Testis (tissue), 2 donors: ENCODE measurements at regions not wholly inside any gene's neighbourhood (a gene's known extent, or its start where the extent isn't known, plus 50 kb on each side); places are given as distances from the start of the nearest gene placed in this dataset.

Source experiments
- DNase-seq: peaks from one replicate; pipeline ENCODE4 v3.0.0-alpha.2; 2019
- H3K27ac ChIP-seq, 2 donors: fragments of 200-600 bp; sonication (generic); one replicate each; pipeline ENCODE4 v1.5.1; 2019
- H3K27me3 ChIP-seq: fragments of 200-600 bp; sonication (generic); one replicate; pipeline ENCODE4 v1.5.1; 2019
- H3K36me3 ChIP-seq: fragments of 200-600 bp; sonication (generic); one replicate; pipeline ENCODE4 v1.5.1; 2017; ENCODE audit warnings: low read depth; ENCODE audit errors: missing control alignments
- H3K4me1 ChIP-seq: fragments of 200-600 bp; sonication (generic); one replicate; pipeline ENCODE4 v1.5.1; 2019
- H3K4me3 ChIP-seq, 2 donors: fragments of 200-600 bp; sonication (generic); one replicate each; pipeline ENCODE4 v1.5.1; 2017 to 2019
- H3K9me3 ChIP-seq: fragments of 200-600 bp; sonication (generic); one replicate; pipeline ENCODE4 v1.5.1; 2017
- POLR2A ChIP-seq: fragments of 450-650 bp; IDR thresholded peaks from one replicate; pipeline ENCODE4 v1.6.1; 2017; ENCODE audit warnings: antibody characterized with exemption, mild to moderate bottlenecking, moderate library complexity
- WGBS, 2 donors: methylation state at CpG; one replicate each; pipeline ENCODE4 v1.1.5; 2018; 5-methylcytosine and 5-hydroxymethylcytosine counted together
- intact Hi-C: fragments of 100-400 bp; cut with DNase I; formaldehyde crosslinking; loops from one replicate; pipeline ENCODE4 v1.15.1; 2023; ENCODE audit warnings: low total_unique reads
- TF ChIP-seq, protein P1 (sequence below), 3 experiments: fragments of 450-650 bp in 2 of 3; fragments of 200-600 bp in 1 of 3; sonication (generic) in 1 of 3; IDR thresholded peaks; one replicate each; pipeline ENCODE4 v1.5.1; 2016 to 2019; ENCODE audit warnings: antibody characterized with exemption in 3 of 3, mild to moderate bottlenecking in 2 of 3, moderate library complexity in 1 of 3

DNA sequence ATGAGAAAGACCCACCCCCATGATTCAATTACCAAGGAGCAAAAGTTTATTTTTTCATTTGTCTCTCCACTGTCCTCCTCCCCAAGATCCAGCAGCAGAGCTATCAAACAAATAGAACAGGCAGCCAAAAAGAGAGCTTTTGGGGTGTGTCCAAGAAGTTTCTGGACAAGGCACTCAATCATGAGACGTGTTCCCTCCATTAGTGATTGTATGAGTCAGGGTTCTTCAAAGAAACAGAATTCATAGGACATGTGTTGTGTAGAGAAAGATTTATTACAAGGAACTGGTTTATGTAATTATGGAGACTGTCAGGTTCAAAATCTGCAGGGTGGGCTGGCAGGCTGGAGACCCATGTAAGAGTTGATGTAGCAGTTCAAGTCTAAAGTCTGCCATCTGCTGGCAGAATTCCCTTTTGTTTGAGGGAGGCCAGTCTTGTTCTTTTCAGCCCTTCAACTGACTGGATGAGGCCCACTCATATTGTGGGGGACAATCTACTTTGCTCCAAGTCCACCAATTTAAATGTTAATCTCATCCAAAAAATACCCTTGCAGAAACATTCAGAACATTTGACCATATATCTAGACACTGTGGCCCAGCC is 248.1 kb upstream of the OPRM1 start:
- DNase-seq: peak; percentile 50
- Histone ChIP-seq H3K27ac (no peak overlapping the region), H3K27me3 (no peaks in the 10 kb centered on the region), H3K9me3 (no peaks in the 10 kb centered on the region), H3K4me3 (no peak overlapping the region), H3K36me3 (no peaks in the 10 kb centered on the region), H3K4me1 (no peaks in the 10 kb centered on the region)
- intact Hi-C loops: no loop called here
- WGBS, 2 donors: 61 to 74% methylated on average over 1 of the region's 1 CpG
- TF ChIP-seq, protein P1, sequence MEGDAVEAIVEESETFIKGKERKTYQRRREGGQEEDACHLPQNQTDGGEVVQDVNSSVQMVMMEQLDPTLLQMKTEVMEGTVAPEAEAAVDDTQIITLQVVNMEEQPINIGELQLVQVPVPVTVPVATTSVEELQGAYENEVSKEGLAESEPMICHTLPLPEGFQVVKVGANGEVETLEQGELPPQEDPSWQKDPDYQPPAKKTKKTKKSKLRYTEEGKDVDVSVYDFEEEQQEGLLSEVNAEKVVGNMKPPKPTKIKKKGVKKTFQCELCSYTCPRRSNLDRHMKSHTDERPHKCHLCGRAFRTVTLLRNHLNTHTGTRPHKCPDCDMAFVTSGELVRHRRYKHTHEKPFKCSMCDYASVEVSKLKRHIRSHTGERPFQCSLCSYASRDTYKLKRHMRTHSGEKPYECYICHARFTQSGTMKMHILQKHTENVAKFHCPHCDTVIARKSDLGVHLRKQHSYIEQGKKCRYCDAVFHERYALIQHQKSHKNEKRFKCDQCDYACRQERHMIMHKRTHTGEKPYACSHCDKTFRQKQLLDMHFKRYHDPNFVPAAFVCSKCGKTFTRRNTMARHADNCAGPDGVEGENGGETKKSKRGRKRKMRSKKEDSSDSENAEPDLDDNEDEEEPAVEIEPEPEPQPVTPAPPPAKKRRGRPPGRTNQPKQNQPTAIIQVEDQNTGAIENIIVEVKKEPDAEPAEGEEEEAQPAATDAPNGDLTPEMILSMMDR (IDR thresholded peaks at IDR 0.05): peak in 1 of 3 experiments; percentile 10
- no peak for TF ChIP-seq POLR2A

DNA sequence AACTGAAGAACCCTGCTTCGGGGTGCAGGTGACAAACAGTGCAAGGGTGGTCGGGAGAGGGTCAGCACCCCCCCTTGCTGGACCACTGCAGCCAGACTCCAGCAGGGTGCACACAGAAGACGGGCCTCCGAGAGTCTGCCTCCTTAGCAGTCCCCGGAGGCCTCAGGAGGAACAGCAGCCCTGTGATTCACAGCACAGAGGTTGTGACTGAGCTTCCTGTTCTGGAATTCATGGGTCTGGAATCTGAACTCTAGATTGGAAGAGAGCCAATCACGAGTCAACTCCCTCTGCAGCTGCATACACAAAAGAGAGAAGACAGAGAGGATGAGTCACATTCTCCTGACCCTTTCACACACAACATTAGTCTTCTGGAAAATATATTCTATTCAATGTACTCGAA is 249.0 kb upstream of the OPRM1 start:
- DNase-seq: no peak
- Histone ChIP-seq H3K27me3 (no peaks in the 10 kb centered on the region), H3K9me3 (no peaks in the 10 kb centered on the region), H3K4me3 (no peak overlapping the region), H3K27ac (no peak overlapping the region), H3K4me1 (no peaks in the 10 kb centered on the region), H3K36me3 (no peaks in the 10 kb centered on the region)
- TF ChIP-seq, protein P1 (IDR thresholded peaks at IDR 0.05): no peak
- TF ChIP-seq POLR2A: no peak
- intact Hi-C loops: no loop called here
- 58 to 67% methylated on average over 7 of the region's 7 CpGs for WGBS, 2 donors

DNA sequence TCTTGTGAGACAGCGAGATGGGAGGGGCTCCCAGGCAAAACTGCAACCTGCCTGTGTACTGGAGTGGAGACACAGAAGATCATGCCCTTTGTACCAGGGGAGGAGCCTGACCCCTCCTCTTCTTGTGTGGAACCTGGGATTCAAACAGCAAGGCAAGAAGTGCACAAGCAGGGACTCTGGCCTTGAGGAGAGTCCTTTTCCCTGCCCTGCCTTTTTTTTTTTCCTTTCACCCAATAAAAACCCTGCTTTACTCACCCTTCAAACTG is 251.8 kb upstream of the OPRM1 start:
- Histone ChIP-seq H3K9me3 (no peaks in the 10 kb centered on the region), H3K27ac (no peak overlapping the region), H3K4me3 (no peak overlapping the region), H3K4me1 (no peaks in the 10 kb centered on the region), H3K27me3 (no peaks in the 10 kb centered on the region), H3K36me3 (no peaks in the 10 kb centered on the region)
- intact Hi-C loops: no loop called here
- TF ChIP-seq POLR2A: no peak
- TF ChIP-seq, protein P1 (IDR thresholded peaks at IDR 0.05): no peak
- DNase-seq: no peak
- WGBS, 2 donors: 0 to 56% methylated on average over 1 of the region's 1 CpG

DNA sequence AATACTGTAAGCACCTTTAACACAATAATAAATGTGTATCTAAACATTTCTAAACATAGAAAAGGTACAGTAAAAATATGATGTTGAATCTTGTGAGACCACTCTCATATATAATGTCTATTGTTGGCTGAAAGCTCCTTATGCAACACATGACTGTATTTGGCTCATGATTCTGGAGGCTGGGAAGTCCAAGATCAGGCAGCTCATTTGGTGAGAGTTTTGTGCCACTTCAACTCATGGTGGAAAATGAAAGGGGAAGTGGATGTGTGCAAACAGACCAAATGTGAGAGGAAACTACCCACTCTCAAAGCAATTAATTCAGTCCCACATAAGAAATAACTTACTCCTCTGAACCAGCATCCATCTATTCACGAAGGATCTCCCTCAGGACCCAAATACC is 257.7 kb upstream of the OPRM1 start:
- Histone ChIP-seq H3K4me1 (no peaks in the 10 kb centered on the region), H3K9me3 (no peaks in the 10 kb centered on the region), H3K27ac (no peak overlapping the region), H3K4me3 (no peak overlapping the region), H3K36me3 (no peaks in the 10 kb centered on the region), H3K27me3 (no peaks in the 10 kb centered on the region)
- 87 to 100% methylated on average over 1 of the region's 1 CpG for WGBS, 2 donors
- DNase-seq: no peak
- intact Hi-C loops: no loop called here
- TF ChIP-seq, protein P1 (IDR thresholded peaks at IDR 0.05): no peak

DNA sequence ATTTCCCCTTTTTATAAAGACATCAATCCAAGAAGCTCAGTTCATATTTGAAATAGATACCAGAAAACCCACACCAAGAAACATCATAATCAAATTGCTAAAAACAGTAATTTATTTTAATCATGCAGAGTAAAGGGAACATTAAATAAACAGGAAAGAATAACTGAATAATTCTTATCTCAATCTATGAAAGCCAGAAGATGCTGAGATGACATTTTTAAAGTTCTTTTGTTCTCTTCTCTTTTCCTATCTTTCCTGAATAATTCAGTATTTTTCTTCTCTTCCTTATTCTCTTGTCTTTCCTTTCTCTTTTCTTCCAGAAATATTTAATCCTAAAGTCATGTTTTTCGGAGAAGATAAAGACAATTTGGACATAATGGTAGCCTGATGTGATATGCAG is 259.0 kb upstream of the OPRM1 start:
- intact Hi-C loops: no loop called here
- Histone ChIP-seq H3K36me3 (no peaks in the 10 kb centered on the region), H3K9me3 (no peaks in the 10 kb centered on the region), H3K4me1 (no peaks in the 10 kb centered on the region), H3K27me3 (no peaks in the 10 kb centered on the region), H3K27ac (no peak overlapping the region), H3K4me3 (no peak overlapping the region)
- TF ChIP-seq, protein P1 (IDR thresholded peaks at IDR 0.05): no peak
- no peak for TF ChIP-seq POLR2A
- no peak for DNase-seq
- WGBS, 2 donors: 93 to 96% methylated on average over 1 of the region's 1 CpG
